ENCODE measurements at regions not wholly inside any gene's neighbourhood (a gene's known extent, or its start where the extent isn't known, plus 50 kb on each side); places are given as distances from the start of the nearest gene placed in this dataset.
"Not testable (repeated sequence)": the region's sequence is repeated elsewhere in the genome, so short reads cannot be mapped to it uniquely, and the experiment has no call there.

DNA sequence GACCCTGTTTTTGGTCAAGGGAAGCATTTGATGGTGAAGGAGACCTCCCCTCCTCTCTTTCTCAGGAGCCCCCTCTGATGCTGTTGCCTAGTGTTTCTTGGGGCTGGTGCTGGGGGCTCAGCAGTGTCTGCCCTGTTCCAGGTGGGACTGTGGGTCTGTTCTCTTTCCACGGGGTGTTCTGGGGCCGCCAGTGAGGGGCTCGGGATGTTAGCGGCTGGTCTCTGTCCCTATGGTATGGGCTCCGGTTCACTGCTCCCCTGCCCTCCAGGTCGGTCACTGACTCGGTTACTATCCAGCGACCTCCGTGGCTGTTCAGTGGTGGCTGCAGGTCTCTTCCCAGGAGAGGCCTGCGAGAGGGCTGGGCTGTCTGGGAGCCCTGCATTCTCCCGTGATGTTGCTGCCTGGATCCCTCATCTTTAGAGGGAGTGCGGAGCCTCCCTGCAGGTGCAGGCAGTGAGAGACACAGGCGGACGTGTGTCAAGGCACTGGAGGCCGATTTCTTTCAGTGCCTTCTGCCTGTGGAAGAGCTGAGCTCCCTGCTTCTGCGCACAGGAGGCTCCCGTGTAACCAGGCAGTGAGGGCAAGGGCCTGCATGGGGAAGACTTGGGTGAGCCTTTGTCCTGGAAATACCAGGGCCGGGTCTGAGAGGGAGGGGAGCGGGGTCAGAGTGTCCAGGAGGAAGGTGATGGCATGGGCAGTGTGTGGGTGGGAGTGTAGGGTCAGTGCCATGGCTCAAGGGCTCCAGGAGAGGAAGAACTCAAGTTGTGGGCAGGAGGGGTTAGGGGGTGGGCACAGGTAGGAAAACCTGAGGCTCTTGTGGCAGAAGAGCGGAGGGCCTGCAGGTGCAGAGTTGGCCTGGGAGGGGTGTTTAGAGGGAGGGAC lies 362.6 kb downstream of the TMEM121 start:
- DNase-seq (ENCODE audit: low read depth in 2 of 2) = no peak

GRCh38 chr14:105889666-105890473 lies 363.5 kb downstream of the TMEM121 start:
- DNase-seq (ENCODE audit: low read depth in 2 of 2) = no peak

GRCh38 chr14:105890474-105891220 lies 364.3 kb downstream of the TMEM121 start:
- DNase-seq (ENCODE audit: low read depth in 2 of 2) = no peak

DNA sequence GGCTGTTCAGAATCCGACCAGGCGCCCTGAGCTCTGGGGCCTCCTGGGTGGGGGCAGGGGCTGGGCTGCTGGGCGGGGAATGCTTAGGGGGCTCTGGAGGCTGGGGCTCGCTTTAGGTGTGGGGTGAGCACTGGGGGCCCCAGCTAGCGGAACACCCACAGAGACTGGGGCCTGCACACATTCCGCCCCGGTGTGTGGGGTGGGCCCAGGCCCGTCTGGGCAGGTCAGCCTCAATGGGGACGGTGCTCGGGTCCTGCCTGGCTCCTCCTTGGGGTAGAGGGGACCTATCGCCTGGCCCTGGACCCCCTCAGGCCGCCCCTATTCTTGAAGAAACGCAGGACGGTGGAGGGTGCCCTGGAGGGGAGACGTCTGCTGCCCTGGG lies 364.8 kb downstream of the TMEM121 start:
- DNase-seq (ENCODE audit: low read depth in 2 of 2) = no peak

GRCh38 chr14:105891631-105892452 lies 365.5 kb downstream of the TMEM121 start:
- no peak for DNase-seq (ENCODE audit: low read depth in 2 of 2)

DNA sequence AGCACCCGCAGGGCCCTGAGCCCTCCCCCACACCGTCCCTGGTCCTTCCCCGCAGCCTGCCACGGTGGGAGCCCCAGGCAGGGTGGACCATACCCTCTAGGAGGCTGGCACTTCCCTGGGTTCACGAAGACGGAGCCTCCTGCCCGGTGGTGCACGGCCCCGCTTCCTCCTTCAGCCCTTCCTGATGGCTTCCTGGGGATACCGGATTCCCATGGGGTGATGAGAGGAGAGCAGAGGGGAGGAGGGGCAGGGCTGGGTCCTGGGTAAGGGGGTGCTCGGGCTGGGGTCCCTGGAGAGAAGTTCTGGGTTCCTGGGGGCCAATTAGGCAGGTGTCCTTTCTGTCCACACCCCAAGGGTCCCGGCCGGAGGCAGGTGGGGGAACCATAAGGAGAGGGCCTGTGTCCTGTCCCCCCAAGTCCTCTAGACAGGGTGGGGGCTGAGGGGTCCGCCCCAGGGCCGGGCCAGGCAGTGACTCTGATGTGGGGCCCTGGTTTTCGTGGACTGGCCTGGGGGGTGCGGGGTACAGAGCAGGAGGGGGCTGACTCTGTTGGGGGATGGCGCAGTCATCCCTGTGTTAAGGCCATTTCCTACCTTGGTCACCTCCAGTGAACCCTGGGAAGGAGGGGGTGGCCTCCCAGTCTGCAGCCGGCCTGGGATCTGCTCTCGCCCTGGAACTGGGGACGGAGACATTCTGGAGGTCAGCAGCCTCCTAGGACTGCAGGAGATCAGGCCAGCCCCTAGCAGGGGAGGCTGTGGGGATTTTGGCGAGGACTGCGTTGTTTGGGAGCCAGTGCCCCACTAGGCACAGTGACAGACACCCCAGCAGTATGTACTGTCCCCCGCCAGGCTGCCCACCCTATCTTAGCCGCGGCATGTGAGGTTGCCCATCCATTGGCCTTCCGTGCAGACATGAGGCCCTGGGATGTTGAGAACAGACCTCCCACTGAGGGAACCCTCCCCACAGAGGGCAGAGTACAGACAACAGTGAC lies 366.4 kb downstream of the TMEM121 start:
- DNase-seq (ENCODE audit: low read depth in 2 of 2) = not testable (repeated sequence)

- DNase-seq (ENCODE audit: low read depth in 2 of 2) = not testable (repeated sequence)
These were observed 367.3 kb downstream of the TMEM121 start for GRCh38 chr14:105893686-105894085.

- DNase-seq (ENCODE audit: low read depth in 2 of 2) = no peak
These were observed 368.0 kb downstream of the TMEM121 start for GRCh38 chr14:105894125-105894977.

DNA sequence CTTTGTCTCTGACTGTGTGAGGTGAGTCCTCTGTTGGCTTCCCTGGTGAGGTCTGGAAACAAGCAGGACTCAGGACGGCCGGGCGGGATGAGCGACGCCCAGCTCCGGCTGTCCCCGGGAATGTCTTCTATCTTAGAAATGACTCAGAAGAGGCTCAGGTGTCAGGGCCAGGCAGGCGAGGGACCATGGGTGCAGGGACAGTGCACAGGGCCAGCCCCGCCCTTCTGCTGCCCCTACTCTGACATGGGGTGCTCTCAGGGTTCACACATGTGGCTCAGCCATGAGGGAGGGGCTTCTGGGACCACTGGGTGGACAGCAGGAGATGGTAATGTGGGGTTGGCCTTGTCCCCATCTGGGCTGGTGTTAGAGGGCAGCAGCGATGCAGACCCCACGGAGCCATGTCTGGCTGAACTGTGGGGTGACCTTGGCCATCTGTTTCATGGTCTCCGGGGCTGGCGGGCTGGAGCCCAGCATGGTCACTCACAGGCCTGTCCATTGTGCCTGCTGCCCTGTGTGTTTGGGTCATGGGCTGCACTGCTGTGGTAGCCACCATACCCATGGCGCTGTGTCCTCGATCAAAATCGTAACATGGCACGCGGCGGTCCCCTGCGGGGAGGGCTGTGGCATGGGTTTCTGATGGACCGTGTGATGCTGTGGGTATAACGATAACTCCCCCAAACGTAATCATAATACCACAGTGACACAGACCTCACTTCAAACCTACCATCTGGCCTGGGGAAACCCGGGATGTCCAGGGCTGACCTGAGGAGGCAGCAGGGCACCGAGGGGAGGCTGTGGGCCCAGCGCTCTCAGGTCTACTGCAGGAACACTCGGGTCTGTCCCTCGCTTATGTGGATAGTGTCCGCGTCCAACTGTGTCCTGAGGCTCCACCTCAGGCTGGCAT lies 368.8 kb downstream of the TMEM121 start:
- DNase-seq (ENCODE audit: low read depth in 2 of 2) = no peak

- not testable (repeated sequence) for DNase-seq (ENCODE audit: low read depth in 2 of 2)
These were observed 369.8 kb downstream of the TMEM121 start for GRCh38 chr14:105896206-105896605.

DNA sequence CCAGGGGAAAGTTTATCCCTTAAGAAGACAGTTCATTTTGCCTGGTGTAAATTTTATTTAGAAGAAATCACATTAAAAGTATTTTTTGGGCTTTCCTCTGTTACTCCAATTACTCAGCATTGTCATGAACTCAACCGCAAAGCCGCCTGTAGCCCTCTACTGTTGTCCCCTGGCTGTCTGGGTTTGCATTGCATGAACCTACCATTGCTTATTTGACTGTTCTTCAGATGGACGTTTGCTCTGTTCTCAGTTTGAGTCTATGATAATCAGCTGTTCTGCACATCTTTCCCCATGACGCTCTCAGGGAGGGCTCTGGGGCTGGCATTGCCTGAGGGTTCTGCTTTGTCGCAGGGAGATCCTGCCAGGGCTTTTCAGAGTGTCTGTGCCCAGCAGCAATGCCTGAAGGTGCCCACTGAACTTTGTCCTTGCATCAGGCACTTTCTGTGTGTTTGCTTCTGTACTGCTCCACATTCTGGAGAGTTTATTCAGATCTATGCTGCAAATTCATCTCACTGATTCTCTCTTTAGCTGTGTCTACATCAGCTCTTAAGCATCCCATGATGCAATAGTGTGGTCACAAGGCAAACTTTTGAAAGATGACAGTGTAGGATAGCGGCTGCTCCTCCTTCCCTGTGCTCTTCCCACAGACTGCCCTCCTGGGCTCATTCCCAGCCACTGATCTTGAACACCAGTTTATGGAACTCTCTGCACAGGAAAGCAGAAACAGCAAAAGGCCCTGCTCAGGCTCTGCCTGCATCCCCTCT lies 370.8 kb downstream of the TMEM121 start:
- DNase-seq (ENCODE audit: low read depth in 2 of 2) = not testable (repeated sequence)

DNA sequence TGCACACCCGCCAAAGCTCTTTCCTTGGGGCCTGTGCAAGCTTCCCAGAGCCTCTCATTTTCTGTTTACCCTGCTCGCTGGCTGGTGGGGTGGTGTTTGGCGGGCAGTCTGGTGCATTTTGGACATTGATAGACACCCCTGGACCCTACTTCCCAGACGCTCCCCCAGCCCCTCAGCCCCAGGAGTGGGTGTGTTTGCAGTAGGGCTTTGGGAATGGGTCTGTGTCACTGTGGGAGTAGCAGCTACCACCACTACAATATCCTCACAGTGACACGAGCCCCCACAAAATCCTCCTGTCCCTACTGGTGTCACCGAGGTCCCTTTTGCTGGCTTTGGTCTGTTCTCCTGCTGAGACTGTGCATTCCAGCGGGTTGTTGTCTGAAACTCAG lies 371.3 kb downstream of the TMEM121 start:
- no peak for DNase-seq (ENCODE audit: low read depth in 2 of 2)

DNA sequence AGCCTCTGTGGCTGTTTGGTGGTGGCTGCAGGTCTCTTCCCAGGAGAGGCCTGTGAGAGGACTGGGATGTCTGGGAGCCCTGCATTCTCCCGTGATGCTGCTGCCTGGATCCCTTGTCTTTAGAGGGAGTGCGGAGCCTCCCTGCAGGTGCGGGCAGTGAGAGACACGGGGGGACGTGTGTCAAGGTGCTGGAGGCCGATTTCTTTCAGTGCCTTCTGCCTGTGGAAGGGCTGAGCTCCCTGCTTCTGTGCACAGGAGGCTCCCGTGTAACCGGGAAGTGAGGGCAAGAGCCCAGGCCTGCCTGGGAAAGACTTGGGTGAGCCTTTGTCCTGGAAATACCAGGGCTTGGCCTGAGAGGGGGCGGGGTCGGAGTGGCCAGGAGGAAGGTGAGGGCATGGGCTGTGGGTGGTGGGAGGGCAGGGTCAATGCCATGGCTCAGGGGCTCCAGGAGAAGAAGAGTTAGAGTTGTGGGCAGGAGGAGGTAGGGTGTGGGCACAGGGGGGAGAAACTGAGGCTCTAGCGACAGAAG lies 372.2 kb downstream of the TMEM121 start:
- no peak for DNase-seq (ENCODE audit: low read depth in 2 of 2)

DNA sequence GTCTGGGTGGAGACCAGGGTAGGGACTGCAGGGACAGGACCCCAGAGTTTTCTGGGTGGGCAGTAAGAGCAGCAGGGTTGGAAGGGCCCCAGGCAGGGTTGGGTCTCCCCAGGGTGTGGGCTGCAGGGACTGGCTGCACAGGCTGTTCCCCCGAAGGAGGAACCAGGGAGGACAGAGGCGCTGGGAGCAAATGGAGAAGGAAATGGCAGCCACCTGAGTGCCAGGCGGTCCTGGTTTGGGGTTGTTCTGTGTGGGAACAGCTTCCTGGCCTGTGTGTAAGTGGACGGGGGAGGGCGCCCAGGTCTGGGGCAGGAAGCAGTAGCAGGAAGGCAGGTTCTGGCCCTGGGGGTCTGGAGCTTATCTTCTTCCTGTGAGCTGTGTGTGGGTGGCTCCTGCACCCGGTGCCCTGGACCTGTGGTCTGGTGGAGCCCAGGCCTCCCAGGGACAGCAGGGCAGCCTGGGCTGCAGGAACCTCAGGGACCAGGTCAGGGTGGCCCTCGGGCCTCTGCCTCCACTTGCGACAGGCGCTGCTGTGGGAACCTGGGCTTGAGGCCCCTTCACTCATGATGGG lies 372.8 kb downstream of the TMEM121 start:
- DNase-seq (ENCODE audit: low read depth in 2 of 2) = no peak

DNA sequence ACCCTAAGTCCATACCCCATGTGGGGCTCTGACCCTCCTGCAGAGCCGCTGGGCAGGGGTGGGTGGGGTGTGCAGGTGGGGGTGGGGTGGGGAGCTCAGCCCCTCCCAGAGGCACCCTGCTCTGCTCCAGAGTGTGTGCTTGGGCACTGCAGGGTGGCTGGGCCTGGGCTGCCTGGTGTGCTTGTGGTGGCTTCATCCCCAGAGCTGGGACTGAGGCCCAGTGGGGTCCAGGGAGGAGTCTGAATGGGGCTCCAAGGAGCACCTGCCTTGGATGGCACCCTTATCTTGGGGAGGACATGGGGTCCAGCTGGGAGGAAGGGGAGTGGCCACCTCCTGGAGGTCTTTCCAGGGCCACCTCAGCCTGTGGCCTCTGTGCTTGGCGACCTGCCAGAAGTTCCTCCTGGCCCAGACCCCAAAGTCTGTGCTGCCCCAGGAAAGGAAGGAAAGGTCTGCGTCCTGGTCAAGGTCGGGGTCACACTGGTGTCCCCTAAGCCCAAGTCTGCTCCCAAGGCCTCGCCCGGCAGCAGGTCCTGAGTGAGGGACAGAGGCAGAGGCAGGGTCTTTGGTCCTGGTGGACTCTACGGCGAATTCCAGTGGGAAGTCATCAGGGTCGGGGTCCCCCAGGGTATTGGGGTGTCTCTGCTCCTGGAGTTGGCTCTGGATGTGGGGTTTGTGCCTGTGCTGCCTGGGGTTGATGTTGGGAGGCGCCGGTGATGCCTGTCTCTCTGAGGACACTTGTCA lies 373.4 kb downstream of the TMEM121 start:
- no peak for DNase-seq (ENCODE audit: low read depth in 2 of 2)

All from stimulated activated CD8-positive, alpha-beta memory T cell treated with anti-CD3 and anti-CD28 coated beads, Interleukin-7, amount 100 ng/mL, for 4 hours (primary cell).